Activated T-cell treated with anti-CD3 and anti-CD28 coated beads, Interleukin-2, amount 50 U/mL, for 24 hours (primary cell): ENCODE measurements at regions not wholly inside any gene's neighbourhood (a gene's known extent, or its start where the extent isn't known, plus 50 kb on each side); places are given as distances from the start of the nearest gene placed in this dataset.

ENCODE experiments used
- DNase-seq: peaks from one replicate; pipeline ENCODE4 v3.0.0-alpha.2; 2020
- H3K27ac Mint-ChIP-seq: 2 replicates; pipeline ENCODE4 v1.8.0; 2020; ENCODE audit warnings: mild to moderate bottlenecking, mixed read lengths
- H3K27me3 Mint-ChIP-seq: 2 replicates; pipeline ENCODE4 v1.8.0; 2020; ENCODE audit warnings: mixed read lengths
- H3K36me3 Mint-ChIP-seq: 2 replicates; pipeline ENCODE4 v1.8.0; 2020; ENCODE audit warnings: low read depth, mixed read lengths
- H3K4me1 Mint-ChIP-seq: 2 replicates; pipeline ENCODE4 v1.8.0; 2020; ENCODE audit warnings: low read depth, mixed read lengths
- H3K4me3 Mint-ChIP-seq: 2 replicates; pipeline ENCODE4 v1.8.0; 2020; ENCODE audit warnings: mild to moderate bottlenecking, moderate library complexity, mixed read lengths
- H3K9me3 Mint-ChIP-seq: 2 replicates; pipeline ENCODE4 v1.8.0; 2020; ENCODE audit warnings: mixed read lengths

- Mint-ChIP-seq H3K9me3 (no peaks in the 10 kb centered on the region), H3K36me3 (no peaks in the 10 kb centered on the region), H3K27me3 (peaks cover 70% of the 10 kb centered on the region), H3K4me1 (peaks cover 29% of the 10 kb centered on the region), H3K4me3 (no peak overlapping the region), H3K27ac (no peak overlapping the region)
- no peak for DNase-seq
Measured at GRCh38 chr21:38980416-38981313, 174.9 kb downstream of the ETS2 start.

GRCh38 chr21:38979271-38980121 is 173.8 kb downstream of the ETS2 start:
- Mint-ChIP-seq H3K36me3 (no peaks in the 10 kb centered on the region), H3K27me3 (peaks cover 58% of the 10 kb centered on the region), H3K9me3 (no peaks in the 10 kb centered on the region), H3K4me3 (no peak overlapping the region), H3K27ac (peak overlapping the region; percentile 7), H3K4me1 (peaks cover 17% of the 10 kb centered on the region)
- no peak for DNase-seq

- Mint-ChIP-seq H3K36me3 (no peaks in the 10 kb centered on the region), H3K27me3 (peaks cover 36% of the 10 kb centered on the region), H3K4me1 (peaks cover 10% of the 10 kb centered on the region), H3K27ac (no peak overlapping the region), H3K4me3 (no peak overlapping the region), H3K9me3 (no peaks in the 10 kb centered on the region)
- DNase-seq, result no peak
Measured at GRCh38 chr21:38976900-38977299, 171.2 kb downstream of the ETS2 start.

GRCh38 chr21:38973552-38973951 is 167.8 kb downstream of the ETS2 start:
- no peaks in the 10 kb centered on the region for H3K9me3 Mint-ChIP-seq
- no peaks in the 10 kb centered on the region for H3K36me3 Mint-ChIP-seq
- no peak overlapping the region for H3K27ac Mint-ChIP-seq
- H3K4me1 Mint-ChIP-seq, result no peaks in the 10 kb centered on the region
- no peak overlapping the region for H3K4me3 Mint-ChIP-seq
- DNase-seq, result no peak
- peaks cover 10% of the 10 kb centered on the region for H3K27me3 Mint-ChIP-seq

GRCh38 chr21:38972078-38972477 is 166.3 kb downstream of the ETS2 start:
- no peaks in the 10 kb centered on the region for H3K9me3 Mint-ChIP-seq
- no peaks in the 10 kb centered on the region for H3K36me3 Mint-ChIP-seq

GRCh38 chr21:38970765-38971164 is 165.0 kb downstream of the ETS2 start:
- Mint-ChIP-seq H3K27ac (no peak overlapping the region), H3K4me1 (no peaks in the 10 kb centered on the region), H3K36me3 (no peaks in the 10 kb centered on the region), H3K9me3 (no peaks in the 10 kb centered on the region), H3K4me3 (no peak overlapping the region), H3K27me3 (no peaks in the 10 kb centered on the region)
- DNase-seq, result no peak

More at GRCh38 chr21:38972078-38972477, 166.3 kb downstream of the ETS2 start:
- peaks cover 5% of the 10 kb centered on the region for H3K27me3 Mint-ChIP-seq
- no peak for DNase-seq
- H3K27ac Mint-ChIP-seq, result no peak overlapping the region
- H3K4me1 Mint-ChIP-seq, result no peaks in the 10 kb centered on the region
- no peak overlapping the region for H3K4me3 Mint-ChIP-seq

GRCh38 chr21:38968887-38969543 is 163.3 kb downstream of the ETS2 start:
- Mint-ChIP-seq H3K27me3 (no peaks in the 10 kb centered on the region), H3K27ac (no peak overlapping the region), H3K9me3 (no peaks in the 10 kb centered on the region), H3K4me1 (no peaks in the 10 kb centered on the region), H3K36me3 (no peaks in the 10 kb centered on the region), H3K4me3 (no peak overlapping the region)
- DNase-seq, result no peak

GRCh38 chr21:38965910-38966504 is 160.3 kb downstream of the ETS2 start:
- Mint-ChIP-seq H3K27ac (no peak overlapping the region), H3K4me3 (no peak overlapping the region), H3K27me3 (no peaks in the 10 kb centered on the region), H3K9me3 (peaks cover 4% of the 10 kb centered on the region), H3K36me3 (no peaks in the 10 kb centered on the region), H3K4me1 (no peaks in the 10 kb centered on the region)
- no peak for DNase-seq

- H3K4me1 Mint-ChIP-seq, result no peaks in the 10 kb centered on the region
- H3K4me3 Mint-ChIP-seq, result no peak overlapping the region
- no peak overlapping the region for H3K27ac Mint-ChIP-seq
- no peak for DNase-seq
- no peaks in the 10 kb centered on the region for H3K36me3 Mint-ChIP-seq
- peaks cover 4% of the 10 kb centered on the region for H3K9me3 Mint-ChIP-seq
- H3K27me3 Mint-ChIP-seq, result no peaks in the 10 kb centered on the region
Measured at GRCh38 chr21:38965241-38965640, 159.5 kb downstream of the ETS2 start.

- H3K4me3 Mint-ChIP-seq, result no peak overlapping the region
- H3K4me1 Mint-ChIP-seq, result peaks cover 11% of the 10 kb centered on the region
- peaks cover under 1% of the 10 kb centered on the region for H3K27me3 Mint-ChIP-seq
- no peaks in the 10 kb centered on the region for H3K36me3 Mint-ChIP-seq
- no peak overlapping the region for H3K27ac Mint-ChIP-seq
- H3K9me3 Mint-ChIP-seq, result peaks cover 4% of the 10 kb centered on the region
- no peak for DNase-seq
Measured at GRCh38 chr21:38963006-38963405, 157.3 kb downstream of the ETS2 start.

- no peak for DNase-seq
- Mint-ChIP-seq H3K27me3 (peaks cover 8% of the 10 kb centered on the region), H3K36me3 (no peaks in the 10 kb centered on the region), H3K27ac (no peak overlapping the region), H3K4me1 (peaks cover 20% of the 10 kb centered on the region), H3K4me3 (no peak overlapping the region), H3K9me3 (peaks cover 4% of the 10 kb centered on the region)
Measured at GRCh38 chr21:38960251-38960650, 154.5 kb downstream of the ETS2 start.

- peaks cover 8% of the 10 kb centered on the region for H3K27me3 Mint-ChIP-seq
- H3K27ac Mint-ChIP-seq, result no peak overlapping the region
- H3K36me3 Mint-ChIP-seq, result no peaks in the 10 kb centered on the region
- peaks cover 20% of the 10 kb centered on the region for H3K4me1 Mint-ChIP-seq
- no peak for DNase-seq
- peaks cover 4% of the 10 kb centered on the region for H3K9me3 Mint-ChIP-seq
- H3K4me3 Mint-ChIP-seq, result no peak overlapping the region
Measured at GRCh38 chr21:38959692-38960061, 153.9 kb downstream of the ETS2 start.

GRCh38 chr21:38958940-38959691 is 153.4 kb downstream of the ETS2 start:
- peaks cover 9% of the 10 kb centered on the region for H3K27me3 Mint-ChIP-seq

GRCh38 chr21:38958323-38958705 is 152.6 kb downstream of the ETS2 start:
- Mint-ChIP-seq H3K36me3 (no peaks in the 10 kb centered on the region), H3K4me1 (peaks cover 20% of the 10 kb centered on the region), H3K27ac (peak overlapping the region; percentile 12), H3K4me3 (no peak overlapping the region), H3K27me3 (peaks cover 12% of the 10 kb centered on the region), H3K9me3 (peaks cover 4% of the 10 kb centered on the region)
- no peak for DNase-seq

More at GRCh38 chr21:38958940-38959691, 153.4 kb downstream of the ETS2 start:
- Mint-ChIP-seq H3K27ac (peak overlapping the region; percentile 18), H3K36me3 (no peaks in the 10 kb centered on the region), H3K4me3 (no peak overlapping the region), H3K9me3 (peaks cover 4% of the 10 kb centered on the region), H3K4me1 (peaks cover 20% of the 10 kb centered on the region)
- DNase-seq, result no peak
